HG03095 (cell line): ENCODE measurements at regions not wholly inside any gene's neighbourhood (a gene's known extent, or its start where the extent isn't known, plus 50 kb on each side); places are given as distances from the start of the nearest gene placed in this dataset.

Source experiments
- ATAC-seq: cut with Tn5 transposase; IDR thresholded peaks from one replicate; pipeline ENCODE4 v1.9.1; 2021; ENCODE audit warnings: moderate library complexity; ENCODE audit not compliant: unreplicated experiment

- ATAC-seq = no peak
Measured at GRCh38 chr3:124463234-124463633, 267.0 kb upstream of the UMPS start.

GRCh38 chr3:124467980-124468902 is 262.0 kb upstream of the UMPS start:
- no peak for ATAC-seq

- no peak for ATAC-seq
Measured at GRCh38 chr3:124469555-124469954, 260.7 kb upstream of the UMPS start.

GRCh38 chr3:124478830-124479229 is 251.4 kb upstream of the UMPS start:
- no peak for ATAC-seq

GRCh38 chr3:124483915-124484470 is 246.3 kb upstream of the UMPS start:
- no peak for ATAC-seq

- ATAC-seq = no peak
Measured at GRCh38 chr3:124486324-124486723, 243.9 kb upstream of the UMPS start.

- no peak for ATAC-seq
Measured at GRCh38 chr3:124489506-124489905, 240.7 kb upstream of the UMPS start.

GRCh38 chr3:124491098-124491497 is 239.2 kb upstream of the UMPS start:
- no peak for ATAC-seq

GRCh38 chr3:124491875-124492274 is 238.4 kb upstream of the UMPS start:
- ATAC-seq = no peak

- ATAC-seq = no peak
Measured at GRCh38 chr3:124492824-124493223, 237.4 kb upstream of the UMPS start.

- ATAC-seq = no peak
Measured at GRCh38 chr3:124496061-124496460, 234.2 kb upstream of the UMPS start.

GRCh38 chr3:124497487-124497886 is 232.8 kb upstream of the UMPS start:
- ATAC-seq = no peak

- no peak for ATAC-seq
Measured at GRCh38 chr3:124498891-124499290, 231.4 kb upstream of the UMPS start.

GRCh38 chr3:124504332-124505059 is 225.8 kb upstream of the UMPS start:
- no peak for ATAC-seq

- no peak for ATAC-seq
Measured at GRCh38 chr3:124509884-124510283, 220.4 kb upstream of the UMPS start.

GRCh38 chr3:124510290-124510689 is 220.0 kb upstream of the UMPS start:
- ATAC-seq = no peak

- no peak for ATAC-seq
Measured at GRCh38 chr3:124512881-124513609, 217.2 kb upstream of the UMPS start.

GRCh38 chr3:124513610-124513997 is 216.6 kb upstream of the UMPS start:
- no peak for ATAC-seq

- ATAC-seq = no peak
Measured at GRCh38 chr3:124514683-124515082, 215.6 kb upstream of the UMPS start.

GRCh38 chr3:124516333-124516732 is 213.9 kb upstream of the UMPS start:
- ATAC-seq = no peak

GRCh38 chr3:124517306-124517705 is 212.9 kb upstream of the UMPS start:
- no peak for ATAC-seq
